ENCODE measurements at regions not wholly inside any gene's neighbourhood (a gene's known extent, or its start where the extent isn't known, plus 50 kb on each side); places are given as distances from the start of the nearest gene placed in this dataset.
"Not testable (repeated sequence)": the region's sequence is repeated elsewhere in the genome, so short reads cannot be mapped to it uniquely, and the experiment has no call there.

DNA sequence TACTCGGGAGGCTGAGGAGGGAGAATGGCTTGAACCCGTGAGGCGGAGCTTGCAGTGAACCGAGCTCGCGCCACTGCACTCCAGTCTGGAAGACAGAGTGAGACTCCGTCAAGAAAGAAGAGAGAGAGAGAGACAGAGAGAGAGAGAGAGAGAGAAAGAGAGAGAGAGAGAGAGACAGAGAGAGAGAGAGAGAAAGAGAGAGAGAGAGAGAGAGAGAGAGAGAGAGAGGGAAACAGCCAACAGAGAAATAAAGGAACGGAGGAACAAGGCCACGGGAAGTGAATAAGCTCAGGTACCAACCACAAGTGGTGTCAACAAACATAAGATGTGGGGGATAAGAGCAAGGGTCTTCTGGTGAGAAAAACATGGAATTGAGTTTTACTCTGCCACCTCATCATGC is 71.5 kb upstream of the LSM6 start:
- H3K27me3 Mint-ChIP-seq; H3K36me3 Mint-ChIP-seq (ENCODE audit: low read depth); DNase-seq; H3K9me3 Mint-ChIP-seq; POLR2A ChIA-PET; H3K4me1 Mint-ChIP-seq; H3K4me3 Mint-ChIP-seq; CTCF ChIA-PET: not testable (repeated sequence)
- H3K27ac Mint-ChIP-seq: peak overlapping the region; percentile 64

DNA sequence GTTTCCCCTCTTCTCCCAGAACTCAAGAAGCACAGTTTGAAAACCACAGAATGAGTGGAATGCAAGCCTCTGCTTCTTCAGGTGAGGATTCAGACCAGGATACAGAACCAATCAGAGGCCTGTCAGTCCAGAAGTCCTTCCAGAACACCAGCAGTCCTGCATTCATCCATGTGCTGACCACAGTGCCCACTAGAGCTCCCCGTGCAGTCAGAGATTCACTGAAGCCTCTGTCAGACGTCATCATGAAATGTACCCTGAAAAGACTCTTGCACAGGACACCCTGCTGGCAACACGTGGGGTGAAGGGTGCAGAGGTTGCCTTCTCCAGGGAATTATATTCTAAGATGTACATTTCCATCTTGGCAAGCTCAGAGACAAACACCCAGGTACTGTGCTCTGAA is 75.9 kb upstream of the LSM6 start:
- H3K4me1 Mint-ChIP-seq: no peaks in the 10 kb centered on the region
- POLR2A ChIA-PET: no interaction called here
- no peak overlapping the region for H3K27ac Mint-ChIP-seq
- no peaks in the 10 kb centered on the region for H3K9me3 Mint-ChIP-seq
- H3K4me3 Mint-ChIP-seq: no peak overlapping the region
- H3K27me3 Mint-ChIP-seq: peaks cover 4% of the 10 kb centered on the region
- no peaks in the 10 kb centered on the region for H3K36me3 Mint-ChIP-seq (ENCODE audit: low read depth)
- DNase-seq: no peak
- CTCF ChIA-PET: interaction anchor here (1.2 kb wide), 1 partner anchor 12 kb away, joined by 4 read pairs; no protein-coding TSS in a partner anchor

DNA sequence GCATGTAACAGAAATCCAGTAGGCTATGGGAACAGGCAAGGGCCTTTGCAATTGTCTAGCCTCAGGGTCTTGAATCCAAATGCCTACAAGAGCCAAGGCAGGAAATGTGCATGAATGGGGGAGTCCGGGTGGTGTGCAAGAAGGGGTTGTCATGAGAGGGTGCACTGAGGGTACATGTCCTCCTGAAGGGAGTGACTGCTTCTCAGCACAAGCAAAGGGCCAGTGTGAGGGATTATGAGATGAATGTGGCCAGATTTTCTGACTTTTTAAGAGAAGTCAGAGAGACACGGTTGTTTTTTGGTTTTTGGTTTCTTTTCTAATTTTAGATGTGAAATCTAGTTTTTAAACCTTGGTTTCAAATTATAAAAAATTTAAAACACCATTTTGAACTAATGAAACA is 76.5 kb upstream of the LSM6 start:
- H3K4me1 Mint-ChIP-seq: no peaks in the 10 kb centered on the region
- no peak overlapping the region for H3K4me3 Mint-ChIP-seq
- peaks cover 4% of the 10 kb centered on the region for H3K27me3 Mint-ChIP-seq
- H3K36me3 Mint-ChIP-seq (ENCODE audit: low read depth): no peaks in the 10 kb centered on the region
- H3K27ac Mint-ChIP-seq: no peak overlapping the region
- H3K9me3 Mint-ChIP-seq: no peaks in the 10 kb centered on the region
- no peak for DNase-seq
- POLR2A ChIA-PET: no interaction called here
- CTCF ChIA-PET: interaction anchor here (1.2 kb wide), 1 partner anchor 12 kb away, joined by 4 read pairs; no protein-coding TSS in a partner anchor

DNA sequence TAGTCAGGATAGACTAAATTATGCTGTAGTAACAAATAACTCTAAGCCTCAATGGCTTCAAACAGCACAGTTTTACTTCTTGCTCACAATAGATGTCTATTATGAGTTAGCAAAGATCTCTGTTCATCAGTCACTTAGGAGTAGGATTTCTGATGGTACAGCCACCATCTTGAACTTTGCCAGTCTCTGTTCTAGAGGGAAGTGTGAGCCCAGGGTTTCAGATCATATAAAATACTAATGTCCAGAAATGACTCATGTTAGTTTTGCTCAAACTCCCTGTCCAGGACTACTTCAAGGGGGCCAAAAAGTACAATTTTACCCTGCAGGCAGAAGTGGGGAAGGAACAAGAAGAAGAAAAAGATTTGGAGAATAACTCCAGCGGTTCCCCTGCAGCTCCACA is 77.1 kb upstream of the LSM6 start:
- no peak for DNase-seq
- Mint-ChIP-seq H3K4me1 (no peaks in the 10 kb centered on the region), H3K36me3 (ENCODE audit: low read depth) (no peaks in the 10 kb centered on the region), H3K27ac (no peak overlapping the region), H3K4me3 (no peak overlapping the region), H3K9me3 (no peaks in the 10 kb centered on the region), H3K27me3 (peaks cover 4% of the 10 kb centered on the region)
- POLR2A ChIA-PET: no interaction called here
- CTCF ChIA-PET: interaction anchor here (1.2 kb wide), 1 partner anchor 11 kb away, joined by 4 read pairs; no protein-coding TSS in a partner anchor

- Mint-ChIP-seq H3K36me3 (ENCODE audit: low read depth) (no peaks in the 10 kb centered on the region), H3K4me3 (no peak overlapping the region), H3K9me3 (no peaks in the 10 kb centered on the region), H3K4me1 (no peaks in the 10 kb centered on the region), H3K27ac (no peak overlapping the region), H3K27me3 (peaks cover 9% of the 10 kb centered on the region)
- CTCF ChIA-PET: no interaction called here
- POLR2A ChIA-PET: no interaction called here
- no peak for DNase-seq
Observed at GRCh38 chr4:146096371-146096770, 79.1 kb upstream of the LSM6 start.

DNA sequence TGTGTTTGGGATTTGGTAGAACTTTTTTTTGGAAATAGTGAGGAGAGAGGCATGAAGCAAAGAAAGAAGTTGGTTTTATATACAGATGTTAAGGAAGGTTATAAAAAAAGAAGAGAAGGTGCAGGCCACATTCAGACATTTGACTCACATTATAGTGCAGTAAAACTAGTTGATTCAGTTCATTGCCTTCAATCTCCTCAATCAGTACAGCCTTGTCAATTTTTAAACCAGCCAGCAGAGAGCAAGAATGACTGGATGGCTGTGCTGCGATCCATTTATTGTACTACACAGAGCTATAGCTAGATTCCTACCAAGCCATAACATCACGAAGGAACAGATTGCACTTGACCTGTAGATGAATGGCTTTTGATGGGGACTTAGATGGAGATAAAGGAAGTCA is 79.7 kb upstream of the LSM6 start:
- H3K4me1 Mint-ChIP-seq: no peaks in the 10 kb centered on the region
- POLR2A ChIA-PET: no interaction called here
- H3K27me3 Mint-ChIP-seq: peaks cover 6% of the 10 kb centered on the region
- H3K4me3 Mint-ChIP-seq: no peak overlapping the region
- H3K36me3 Mint-ChIP-seq (ENCODE audit: low read depth): no peaks in the 10 kb centered on the region
- H3K27ac Mint-ChIP-seq: no peak overlapping the region
- no peak for DNase-seq
- H3K9me3 Mint-ChIP-seq: no peaks in the 10 kb centered on the region
- CTCF ChIA-PET: interaction anchor here (0.9 kb wide), 1 partner anchor 37 kb away, joined by 3 read pairs; no protein-coding TSS in a partner anchor

- no peak overlapping the region for H3K27ac Mint-ChIP-seq
- peaks cover 5% of the 10 kb centered on the region for H3K27me3 Mint-ChIP-seq
- no peak overlapping the region for H3K4me3 Mint-ChIP-seq
- POLR2A ChIA-PET: no interaction called here
- no peaks in the 10 kb centered on the region for H3K36me3 Mint-ChIP-seq (ENCODE audit: low read depth)
- peak; percentile 45 for DNase-seq
- no peaks in the 10 kb centered on the region for H3K4me1 Mint-ChIP-seq
- CTCF ChIA-PET: interaction anchor here (0.6 to 0.9 kb wide), 3 partner anchors 16 to 551 kb away, joined by 3 read pairs; no protein-coding TSS in a partner anchor
- H3K9me3 Mint-ChIP-seq: no peaks in the 10 kb centered on the region
Observed at GRCh38 chr4:146095091-146095690, 80.3 kb upstream of the LSM6 start.

GRCh38 chr4:146088690-146089089 is 86.8 kb upstream of the LSM6 start:
- POLR2A ChIA-PET: no interaction called here
- no peak for DNase-seq
- Mint-ChIP-seq H3K4me1 (no peaks in the 10 kb centered on the region), H3K27ac (no peak overlapping the region), H3K9me3 (no peaks in the 10 kb centered on the region), H3K27me3 (peaks cover 19% of the 10 kb centered on the region), H3K36me3 (ENCODE audit: low read depth) (no peaks in the 10 kb centered on the region), H3K4me3 (no peak overlapping the region)
- CTCF ChIA-PET: no interaction called here

DNA sequence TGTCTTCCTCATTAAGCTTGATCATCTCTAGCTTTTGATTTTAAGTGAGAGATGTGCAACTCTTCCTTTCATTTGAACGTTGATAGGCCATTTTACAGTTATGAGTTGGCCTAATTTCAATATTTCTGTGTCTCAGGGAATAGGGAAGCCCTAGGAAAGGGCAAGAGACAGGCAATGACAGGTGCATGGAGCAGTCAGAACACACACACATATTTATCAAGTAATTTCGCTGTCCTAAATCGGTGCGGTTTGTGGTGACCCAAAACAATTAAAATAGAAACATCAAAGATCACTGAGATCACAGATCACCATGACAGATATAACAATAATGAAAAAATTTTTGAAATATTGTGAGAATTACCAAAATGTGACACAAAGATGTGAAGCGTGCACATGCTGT is 87.7 kb upstream of the LSM6 start:
- DNase-seq: no peak
- no peak overlapping the region for H3K4me3 Mint-ChIP-seq
- H3K27ac Mint-ChIP-seq: no peak overlapping the region
- POLR2A ChIA-PET: no interaction called here
- no peaks in the 10 kb centered on the region for H3K4me1 Mint-ChIP-seq
- CTCF ChIA-PET: interaction anchor here (1.3 kb wide), 1 partner anchor 11 kb away, joined by 4 read pairs; no protein-coding TSS in a partner anchor
- no peaks in the 10 kb centered on the region for H3K36me3 Mint-ChIP-seq (ENCODE audit: low read depth)
- peaks cover 21% of the 10 kb centered on the region for H3K27me3 Mint-ChIP-seq
- no peaks in the 10 kb centered on the region for H3K9me3 Mint-ChIP-seq

- Mint-ChIP-seq H3K9me3 (no peaks in the 10 kb centered on the region), H3K4me1 (no peaks in the 10 kb centered on the region), H3K4me3 (no peak overlapping the region), H3K27ac (no peak overlapping the region), H3K36me3 (ENCODE audit: low read depth) (no peaks in the 10 kb centered on the region), H3K27me3 (peaks cover 6% of the 10 kb centered on the region)
- POLR2A ChIA-PET: no interaction called here
- CTCF ChIA-PET: interaction anchor here (0.5 kb wide), 1 partner anchor 834 kb away, joined by 3 read pairs; no protein-coding TSS in a partner anchor
- DNase-seq: no peak
Observed at GRCh38 chr4:146076081-146076480, 99.4 kb upstream of the LSM6 start.

- ChIA-PET CTCF (interaction anchor here (1.0 kb wide), 1 partner anchor 10 kb away, joined by 4 read pairs; no protein-coding TSS in a partner anchor), POLR2A (no interaction called here)
- H3K27ac Mint-ChIP-seq: no peak overlapping the region
- peaks cover 6% of the 10 kb centered on the region for H3K27me3 Mint-ChIP-seq
- DNase-seq: no peak
- H3K36me3 Mint-ChIP-seq (ENCODE audit: low read depth): no peaks in the 10 kb centered on the region
- no peaks in the 10 kb centered on the region for H3K4me1 Mint-ChIP-seq
- H3K9me3 Mint-ChIP-seq: no peaks in the 10 kb centered on the region
- H3K4me3 Mint-ChIP-seq: no peak overlapping the region
Observed at GRCh38 chr4:146073517-146073916, 102.0 kb upstream of the LSM6 start.

DNA sequence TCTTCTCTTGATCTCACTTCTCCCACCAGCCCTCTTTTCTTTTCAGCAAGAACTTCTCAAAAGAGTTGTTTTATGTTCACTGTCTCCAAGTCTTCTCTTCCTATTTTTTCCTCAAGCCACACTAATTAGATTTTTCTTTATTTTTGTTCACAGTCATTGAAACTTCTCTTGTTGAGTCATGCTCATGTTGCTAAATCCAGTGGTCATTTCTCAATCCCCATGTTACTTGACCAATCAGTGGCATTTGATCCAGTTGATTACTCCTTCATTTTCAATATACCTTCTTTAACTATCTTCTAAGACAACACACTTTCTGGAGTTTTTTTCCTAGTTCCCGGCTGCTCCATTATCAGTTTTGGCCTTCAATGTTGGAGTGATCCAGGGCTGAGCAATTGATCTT is 103.1 kb upstream of the LSM6 start:
- ChIA-PET POLR2A (no interaction called here), CTCF (interaction anchor here (1.0 kb wide), 1 partner anchor 11 kb away, joined by 4 read pairs; no protein-coding TSS in a partner anchor)
- H3K27ac Mint-ChIP-seq: no peak overlapping the region

DNA sequence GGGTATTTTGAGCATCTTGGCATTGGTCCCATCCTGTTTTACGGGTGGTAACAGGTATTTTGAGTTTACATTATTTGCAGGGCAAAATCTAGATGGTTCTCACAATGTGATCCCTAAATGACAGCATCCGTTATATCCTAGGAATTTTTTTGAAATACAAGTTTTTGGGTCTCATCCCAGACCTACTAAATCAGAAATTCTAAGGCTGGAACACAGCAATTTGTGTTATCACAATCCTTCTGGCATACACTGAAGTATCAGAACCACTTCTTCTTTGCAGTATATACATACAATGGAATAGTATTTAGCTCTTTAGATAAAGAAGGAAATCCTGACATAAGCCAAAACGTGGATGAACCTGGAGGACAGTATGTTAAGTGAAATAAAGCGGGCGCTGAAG is 104.1 kb upstream of the LSM6 start:
- no peaks in the 10 kb centered on the region for H3K36me3 Mint-ChIP-seq (ENCODE audit: low read depth)
- DNase-seq: no peak
- no peaks in the 10 kb centered on the region for H3K4me1 Mint-ChIP-seq
- peaks cover 6% of the 10 kb centered on the region for H3K27me3 Mint-ChIP-seq
- no peak overlapping the region for H3K27ac Mint-ChIP-seq
- ChIA-PET CTCF (no interaction called here), POLR2A (no interaction called here)
- no peak overlapping the region for H3K4me3 Mint-ChIP-seq
- H3K9me3 Mint-ChIP-seq: no peaks in the 10 kb centered on the region

More for the DNA sequence above, 103.1 kb upstream of the LSM6 start:
- H3K27me3 Mint-ChIP-seq: peaks cover 6% of the 10 kb centered on the region
- H3K9me3 Mint-ChIP-seq: no peaks in the 10 kb centered on the region
- H3K4me1 Mint-ChIP-seq: no peaks in the 10 kb centered on the region
- no peaks in the 10 kb centered on the region for H3K36me3 Mint-ChIP-seq (ENCODE audit: low read depth)
- DNase-seq: no peak
- H3K4me3 Mint-ChIP-seq: no peak overlapping the region

- no peaks in the 10 kb centered on the region for H3K4me1 Mint-ChIP-seq
- no peak for DNase-seq
- POLR2A ChIA-PET: no interaction called here
- CTCF ChIA-PET: interaction anchor here (1.3 kb wide), 1 partner anchor 12 kb away, joined by 3 read pairs; no protein-coding TSS in a partner anchor
- no peak overlapping the region for H3K4me3 Mint-ChIP-seq
- H3K36me3 Mint-ChIP-seq (ENCODE audit: low read depth): no peaks in the 10 kb centered on the region
- H3K27ac Mint-ChIP-seq: no peak overlapping the region
- H3K9me3 Mint-ChIP-seq: peaks cover 5% of the 10 kb centered on the region
- H3K27me3 Mint-ChIP-seq: peaks cover 9% of the 10 kb centered on the region
Observed at GRCh38 chr4:146063143-146063542, 112.4 kb upstream of the LSM6 start.
